ENCODE measurements at regions not wholly inside any gene's neighbourhood (a gene's known extent, or its start where the extent isn't known, plus 50 kb on each side); places are given as distances from the start of the nearest gene placed in this dataset.

DNA sequence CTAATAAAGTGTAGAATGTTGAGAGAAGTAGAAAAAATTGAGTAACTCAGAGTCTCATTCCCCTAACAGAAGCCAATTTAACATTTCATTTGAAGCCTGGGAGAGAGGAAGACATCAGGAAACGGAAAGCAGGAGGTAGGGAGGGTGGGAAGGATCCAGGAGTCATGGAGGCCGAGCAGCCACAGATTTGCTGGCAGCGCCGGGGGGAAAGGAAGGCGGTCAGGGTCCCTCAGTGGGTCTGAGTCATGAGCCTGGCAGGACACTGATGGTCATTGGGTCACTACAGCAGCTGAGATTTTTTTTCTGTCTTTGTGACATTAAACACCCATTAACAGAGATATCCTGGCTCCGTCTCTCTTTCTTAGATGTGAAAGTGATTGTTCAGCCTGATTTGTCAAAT lies 248.1 kb downstream of the EFNB2 start:
- H3K4me1 ChIP-seq, result no peaks in the 10 kb centered on the region
- peaks cover 0 to 5% (median under 1%) of the 10 kb centered on the region in 4 donors for H3K9me3 ChIP-seq
- H3K27ac ChIP-seq (replicated peaks in 1 of 4), result no peak overlapping the region
- 71% methylated on average over 6 of the region's 6 CpGs for WGBS
- intact Hi-C loops (cut with DNase I), result no loop called here
- no peak overlapping the region for H3K4me3 ChIP-seq
- H3K27me3 ChIP-seq, result no peaks in the 10 kb centered on the region
- H3K36me3 ChIP-seq, result no peaks in the 10 kb centered on the region
- TF ChIP-seq POLR2AphosphoS5 (IDR thresholded peaks at IDR 0.05) (no peak), EP300 (IDR thresholded peaks at IDR 0.05) (no peak), POLR2A (IDR thresholded peaks at IDR 0.05; ENCODE audit: low read depth) (no peak)
- TF ChIP-seq, protein P1, sequence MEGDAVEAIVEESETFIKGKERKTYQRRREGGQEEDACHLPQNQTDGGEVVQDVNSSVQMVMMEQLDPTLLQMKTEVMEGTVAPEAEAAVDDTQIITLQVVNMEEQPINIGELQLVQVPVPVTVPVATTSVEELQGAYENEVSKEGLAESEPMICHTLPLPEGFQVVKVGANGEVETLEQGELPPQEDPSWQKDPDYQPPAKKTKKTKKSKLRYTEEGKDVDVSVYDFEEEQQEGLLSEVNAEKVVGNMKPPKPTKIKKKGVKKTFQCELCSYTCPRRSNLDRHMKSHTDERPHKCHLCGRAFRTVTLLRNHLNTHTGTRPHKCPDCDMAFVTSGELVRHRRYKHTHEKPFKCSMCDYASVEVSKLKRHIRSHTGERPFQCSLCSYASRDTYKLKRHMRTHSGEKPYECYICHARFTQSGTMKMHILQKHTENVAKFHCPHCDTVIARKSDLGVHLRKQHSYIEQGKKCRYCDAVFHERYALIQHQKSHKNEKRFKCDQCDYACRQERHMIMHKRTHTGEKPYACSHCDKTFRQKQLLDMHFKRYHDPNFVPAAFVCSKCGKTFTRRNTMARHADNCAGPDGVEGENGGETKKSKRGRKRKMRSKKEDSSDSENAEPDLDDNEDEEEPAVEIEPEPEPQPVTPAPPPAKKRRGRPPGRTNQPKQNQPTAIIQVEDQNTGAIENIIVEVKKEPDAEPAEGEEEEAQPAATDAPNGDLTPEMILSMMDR (IDR thresholded peaks at IDR 0.05), result no peak
- no peak for DNase-seq (ENCODE audit: extremely low spot score)

DNA sequence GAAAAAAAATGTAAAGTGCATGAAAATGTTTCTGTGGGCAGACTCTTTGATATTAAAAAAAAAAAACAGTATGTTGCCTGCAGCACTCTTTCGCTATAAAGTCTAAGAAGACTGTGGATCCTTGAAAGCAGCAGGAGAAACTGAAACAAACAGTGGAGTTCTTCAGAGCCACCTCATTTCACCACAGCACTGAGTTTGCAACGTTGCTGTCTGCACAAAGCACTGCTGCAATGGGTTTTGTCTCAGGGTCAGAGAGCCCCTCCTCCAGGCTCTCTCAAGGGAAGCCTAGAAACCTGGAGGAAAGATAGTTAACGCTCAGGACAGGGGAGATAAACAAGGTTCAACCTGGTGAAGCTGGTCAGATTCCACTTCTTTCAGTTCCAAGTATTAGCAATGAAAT lies 248.7 kb downstream of the EFNB2 start:
- no peak for DNase-seq (ENCODE audit: extremely low spot score)
- H3K36me3 ChIP-seq, result no peaks in the 10 kb centered on the region
- H3K4me3 ChIP-seq, result no peak overlapping the region
- intact Hi-C loops (cut with DNase I), result no loop called here
- H3K27ac ChIP-seq (replicated peaks in 1 of 4), result no peak overlapping the region
- H3K4me1 ChIP-seq, result no peaks in the 10 kb centered on the region
- H3K9me3 ChIP-seq, result peaks cover 0 to 9% (median 3%) of the 10 kb centered on the region in 4 donors
- WGBS, result 65% methylated on average over 3 of the region's 3 CpGs
- TF ChIP-seq, protein P1 (IDR thresholded peaks at IDR 0.05), result no peak
- TF ChIP-seq EP300 (IDR thresholded peaks at IDR 0.05) (no peak), POLR2A (IDR thresholded peaks at IDR 0.05; ENCODE audit: low read depth) (no peak), POLR2AphosphoS5 (IDR thresholded peaks at IDR 0.05) (no peak)
- no peaks in the 10 kb centered on the region for H3K27me3 ChIP-seq

DNA sequence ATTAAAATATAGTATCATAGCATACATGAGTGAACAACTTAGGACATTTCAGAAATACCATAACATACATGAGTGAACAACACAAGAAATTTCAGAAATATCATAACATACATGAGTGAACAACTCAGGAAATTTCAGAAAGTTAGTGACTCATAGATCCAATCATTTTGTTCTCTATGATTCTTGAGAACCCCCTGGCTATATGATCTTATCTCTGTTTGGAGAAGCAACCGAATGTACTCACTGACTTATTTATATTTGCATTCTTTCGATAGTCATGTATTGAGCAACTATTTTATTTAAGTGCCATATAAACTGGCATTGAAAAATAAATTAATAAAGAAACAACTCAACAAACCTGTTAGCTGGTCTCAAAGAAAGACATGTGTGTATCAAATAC lies 251.1 kb downstream of the EFNB2 start:
- TF ChIP-seq EP300 (IDR thresholded peaks at IDR 0.05), result no peak
- TF ChIP-seq POLR2AphosphoS5 (IDR thresholded peaks at IDR 0.05), result no peak
- TF ChIP-seq, protein P1 (IDR thresholded peaks at IDR 0.05), result no peak
- TF ChIP-seq POLR2A (IDR thresholded peaks at IDR 0.05; ENCODE audit: low read depth), result no peak
- no peak overlapping the region for H3K27ac ChIP-seq (replicated peaks in 1 of 4)
- DNase-seq (ENCODE audit: extremely low spot score), result no peak
- no peaks in the 10 kb centered on the region for H3K27me3 ChIP-seq
- WGBS, result 89% methylated on average over 2 of the region's 2 CpGs
- no peak overlapping the region for H3K4me3 ChIP-seq
- H3K36me3 ChIP-seq, result no peaks in the 10 kb centered on the region
- no peaks in the 10 kb centered on the region for H3K4me1 ChIP-seq
- peaks cover 0 to 9% (median 3%) of the 10 kb centered on the region in 4 donors for H3K9me3 ChIP-seq
- intact Hi-C loops (cut with DNase I), result no loop called here

DNA sequence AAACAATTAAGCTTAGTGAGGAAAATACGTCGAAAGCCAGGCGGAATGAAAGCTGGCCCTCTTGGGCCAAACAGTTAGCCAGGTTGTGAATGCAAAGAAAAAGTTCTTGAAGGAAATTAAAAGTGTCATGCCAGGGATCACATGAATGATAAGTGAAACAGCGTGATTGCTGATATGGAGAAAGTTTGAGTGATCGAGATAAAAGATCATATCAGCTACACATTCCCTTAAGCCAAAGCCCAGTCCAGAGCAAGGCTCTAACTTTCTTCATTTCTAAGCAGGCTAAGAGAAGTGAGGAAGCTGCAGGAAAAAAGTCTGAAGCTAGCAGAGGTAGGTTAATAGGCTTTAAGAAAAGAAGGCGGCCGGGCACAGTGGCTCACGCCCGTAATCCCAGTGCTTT lies 254.0 kb downstream of the EFNB2 start:
- Histone ChIP-seq H3K9me3 (peaks cover 0 to 9% (median 3%) of the 10 kb centered on the region in 4 donors), H3K27ac (replicated peaks in 1 of 4) (no peak overlapping the region), H3K36me3 (no peaks in the 10 kb centered on the region), H3K27me3 (no peaks in the 10 kb centered on the region), H3K4me3 (no peak overlapping the region), H3K4me1 (no peaks in the 10 kb centered on the region)
- DNase-seq (ENCODE audit: extremely low spot score), result no peak
- TF ChIP-seq POLR2AphosphoS5 (IDR thresholded peaks at IDR 0.05) (no peak), EP300 (IDR thresholded peaks at IDR 0.05) (no peak), POLR2A (IDR thresholded peaks at IDR 0.05; ENCODE audit: low read depth) (no peak)
- TF ChIP-seq, protein P1 (IDR thresholded peaks at IDR 0.05), result no peak
- 95% methylated on average over 8 of the region's 9 CpGs for WGBS
- intact Hi-C loops (cut with DNase I), result no loop called here

DNA sequence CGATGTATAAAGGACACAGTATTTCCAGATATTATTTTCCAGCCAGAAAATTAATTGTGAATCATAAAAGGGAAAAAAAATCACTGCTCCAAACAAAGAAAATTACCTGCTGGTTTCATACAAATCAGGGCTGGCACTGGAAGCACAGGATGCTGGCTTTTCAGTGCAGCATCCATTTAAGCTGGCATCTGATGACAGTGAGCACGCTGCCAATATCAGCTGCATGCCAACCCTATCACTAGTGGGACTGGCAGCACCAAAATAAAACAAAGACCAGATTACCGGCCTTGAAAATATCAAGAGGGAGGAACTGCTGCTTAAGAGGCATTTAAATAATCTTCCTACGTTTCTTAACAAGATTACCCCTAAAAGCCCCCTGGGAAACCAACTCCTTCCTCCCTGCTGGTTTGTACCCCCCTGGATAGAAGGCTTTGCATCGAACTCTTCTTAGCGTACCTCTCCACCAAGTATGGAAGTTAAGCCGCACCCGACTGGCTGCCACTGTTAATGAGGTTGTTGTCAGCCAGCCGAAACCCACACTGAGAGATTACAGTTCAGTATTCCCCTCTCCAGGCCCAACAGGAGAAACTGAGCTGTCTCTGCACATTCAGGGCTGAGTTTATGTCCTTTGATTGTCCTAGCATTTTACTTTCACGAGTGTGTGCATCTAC lies 257.8 kb downstream of the EFNB2 start:
- H3K36me3 ChIP-seq, result no peaks in the 10 kb centered on the region
- DNase-seq (ENCODE audit: extremely low spot score), result no peak
- H3K9me3 ChIP-seq, result peaks cover 0 to 7% (median 3%) of the 10 kb centered on the region in 4 donors
- intact Hi-C loops (cut with DNase I), result no loop called here
- WGBS, result 80% methylated on average over 10 of the region's 10 CpGs
- TF ChIP-seq POLR2AphosphoS5 (IDR thresholded peaks at IDR 0.05) (no peak), POLR2A (IDR thresholded peaks at IDR 0.05; ENCODE audit: low read depth) (no peak), EP300 (IDR thresholded peaks at IDR 0.05) (no peak)
- TF ChIP-seq, protein P1 (IDR thresholded peaks at IDR 0.05), result no peak
- no peaks in the 10 kb centered on the region for H3K27me3 ChIP-seq
- no peak overlapping the region for H3K4me3 ChIP-seq
- H3K27ac ChIP-seq (replicated peaks in 1 of 4), result no peak overlapping the region
- no peaks in the 10 kb centered on the region for H3K4me1 ChIP-seq

All from esophagus muscularis mucosa (tissue), 4 donors.